ENCODE measurements at regions not wholly inside any gene's neighbourhood (a gene's known extent, or its start where the extent isn't known, plus 50 kb on each side); places are given as distances from the start of the nearest gene placed in this dataset.

GRCh38 chr7:115754226-115754625 lies 276.3 kb downstream of the TFEC start:
- H3F3A ChIP-seq (ENCODE audit: insufficient read depth, low read length, poor library complexity, severe bottlenecking), result no peaks in the 10 kb centered on the region
- TF ChIP-seq REST (IDR thresholded peaks at IDR 0.05; ENCODE audit: borderline replicate concordance) (no peak), RAD21 (conservative IDR thresholded peaks at IDR 0.05) (no peak), POLR2AphosphoS5 (IDR thresholded peaks at IDR 0.05) (no peak), SMC3 (conservative IDR thresholded peaks at IDR 0.05; ENCODE audit: poor library complexity) (no peak)
- no peak overlapping the region for H3K9ac ChIP-seq (ENCODE audit: low read length)
- no peaks in the 10 kb centered on the region for H3K27me3 ChIP-seq (ENCODE audit: insufficient read depth, low read depth, low read length)
- H3K9me2 ChIP-seq (ENCODE audit: insufficient read depth, low read length), result no peaks in the 10 kb centered on the region
- no peaks in the 10 kb centered on the region for H3K36me3 ChIP-seq (ENCODE audit: insufficient read depth, low read length)
- H3K9me3 ChIP-seq (ENCODE audit: low read length), result no peaks in the 10 kb centered on the region
- H3K4me3 ChIP-seq (ENCODE audit: low read length), result no peak overlapping the region
- H3K27ac ChIP-seq (ENCODE audit: low read length), result no peak overlapping the region
- no peaks in the 10 kb centered on the region for H3K79me2 ChIP-seq (replicated peaks; ENCODE audit: insufficient read depth, low read length)
- H3K4me2 ChIP-seq (ENCODE audit: low read length), result no peak overlapping the region
- H4K20me1 ChIP-seq (ENCODE audit: insufficient read depth), result no peaks in the 10 kb centered on the region
- H2AFZ ChIP-seq (ENCODE audit: low read depth, low read length), result no peak overlapping the region

- Histone ChIP-seq H3K4me2 (ENCODE audit: low read length) (no peak overlapping the region), H3F3A (ENCODE audit: insufficient read depth, low read length, poor library complexity, severe bottlenecking) (no peaks in the 10 kb centered on the region), H3K9me2 (ENCODE audit: insufficient read depth, low read length) (no peaks in the 10 kb centered on the region), H3K36me3 (ENCODE audit: insufficient read depth, low read length) (no peaks in the 10 kb centered on the region), H2AFZ (ENCODE audit: low read depth, low read length) (no peak overlapping the region), H3K9me3 (ENCODE audit: low read length) (no peaks in the 10 kb centered on the region), H4K20me1 (ENCODE audit: insufficient read depth) (no peaks in the 10 kb centered on the region), H3K79me2 (replicated peaks; ENCODE audit: insufficient read depth, low read length) (no peaks in the 10 kb centered on the region), H3K27me3 (ENCODE audit: insufficient read depth, low read depth, low read length) (no peaks in the 10 kb centered on the region), H3K9ac (ENCODE audit: low read length) (no peak overlapping the region), H3K4me3 (ENCODE audit: low read length) (no peak overlapping the region), H3K27ac (ENCODE audit: low read length) (no peak overlapping the region)
- TF ChIP-seq EP300 (conservative IDR thresholded peaks at IDR 0.05; ENCODE audit: poor library complexity, severe bottlenecking) (no peak), EZH2 (IDR thresholded peaks at IDR 0.05; ENCODE audit: borderline replicate concordance, insufficient read depth, low read length, poor library complexity, severe bottlenecking) (no peak), RAD21 (conservative IDR thresholded peaks at IDR 0.05) (no peak), POLR2AphosphoS5 (IDR thresholded peaks at IDR 0.05) (no peak), SMC3 (conservative IDR thresholded peaks at IDR 0.05; ENCODE audit: poor library complexity) (no peak), TAF1 (IDR thresholded peaks at IDR 0.05; ENCODE audit: low read depth) (no peak), CTCF (IDR thresholded peaks at IDR 0.05; ENCODE audit: poor library complexity, severe bottlenecking) (no peak), MXI1 (conservative IDR thresholded peaks at IDR 0.05; ENCODE audit: poor library complexity, severe bottlenecking) (no peak)
These were observed 280.6 kb downstream of the TFEC start for GRCh38 chr7:115749924-115750323.

Measured in neural cell (in vitro differentiated cells).